ENCODE measurements at regions not wholly inside any gene's neighbourhood (a gene's known extent, or its start where the extent isn't known, plus 50 kb on each side); places are given as distances from the start of the nearest gene placed in this dataset.

DNA sequence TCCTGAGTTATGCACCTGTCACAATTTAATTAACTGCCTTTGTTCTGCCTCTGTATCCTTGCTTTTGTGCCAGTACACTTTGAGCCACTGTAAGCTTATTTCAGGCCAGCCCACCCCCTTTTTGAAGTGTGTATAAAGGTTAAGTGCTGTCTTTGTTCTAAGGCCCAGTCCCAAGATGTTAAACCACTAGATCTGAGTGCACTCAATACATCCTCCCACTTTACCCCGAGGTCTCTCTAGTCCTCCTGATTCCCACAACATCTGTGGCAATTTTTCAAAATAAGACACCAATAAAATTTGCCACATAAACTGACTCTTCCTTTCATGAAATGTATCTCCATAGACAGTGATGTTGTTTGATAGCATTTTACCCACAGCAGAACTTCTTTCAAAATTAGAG, 124.1 kb upstream of the SPIN4 start:
- TF ChIP-seq, protein P1, sequence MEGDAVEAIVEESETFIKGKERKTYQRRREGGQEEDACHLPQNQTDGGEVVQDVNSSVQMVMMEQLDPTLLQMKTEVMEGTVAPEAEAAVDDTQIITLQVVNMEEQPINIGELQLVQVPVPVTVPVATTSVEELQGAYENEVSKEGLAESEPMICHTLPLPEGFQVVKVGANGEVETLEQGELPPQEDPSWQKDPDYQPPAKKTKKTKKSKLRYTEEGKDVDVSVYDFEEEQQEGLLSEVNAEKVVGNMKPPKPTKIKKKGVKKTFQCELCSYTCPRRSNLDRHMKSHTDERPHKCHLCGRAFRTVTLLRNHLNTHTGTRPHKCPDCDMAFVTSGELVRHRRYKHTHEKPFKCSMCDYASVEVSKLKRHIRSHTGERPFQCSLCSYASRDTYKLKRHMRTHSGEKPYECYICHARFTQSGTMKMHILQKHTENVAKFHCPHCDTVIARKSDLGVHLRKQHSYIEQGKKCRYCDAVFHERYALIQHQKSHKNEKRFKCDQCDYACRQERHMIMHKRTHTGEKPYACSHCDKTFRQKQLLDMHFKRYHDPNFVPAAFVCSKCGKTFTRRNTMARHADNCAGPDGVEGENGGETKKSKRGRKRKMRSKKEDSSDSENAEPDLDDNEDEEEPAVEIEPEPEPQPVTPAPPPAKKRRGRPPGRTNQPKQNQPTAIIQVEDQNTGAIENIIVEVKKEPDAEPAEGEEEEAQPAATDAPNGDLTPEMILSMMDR (conservative IDR thresholded peaks at IDR 0.05; ENCODE audit: low read length): no peak
- no peak for TF ChIP-seq EZH2phosphoT487 (IDR thresholded peaks at IDR 0.05; ENCODE audit: borderline replicate concordance)
